ENCODE measurements at regions not wholly inside any gene's neighbourhood (a gene's known extent, or its start where the extent isn't known, plus 50 kb on each side); places are given as distances from the start of the nearest gene placed in this dataset.

DNA sequence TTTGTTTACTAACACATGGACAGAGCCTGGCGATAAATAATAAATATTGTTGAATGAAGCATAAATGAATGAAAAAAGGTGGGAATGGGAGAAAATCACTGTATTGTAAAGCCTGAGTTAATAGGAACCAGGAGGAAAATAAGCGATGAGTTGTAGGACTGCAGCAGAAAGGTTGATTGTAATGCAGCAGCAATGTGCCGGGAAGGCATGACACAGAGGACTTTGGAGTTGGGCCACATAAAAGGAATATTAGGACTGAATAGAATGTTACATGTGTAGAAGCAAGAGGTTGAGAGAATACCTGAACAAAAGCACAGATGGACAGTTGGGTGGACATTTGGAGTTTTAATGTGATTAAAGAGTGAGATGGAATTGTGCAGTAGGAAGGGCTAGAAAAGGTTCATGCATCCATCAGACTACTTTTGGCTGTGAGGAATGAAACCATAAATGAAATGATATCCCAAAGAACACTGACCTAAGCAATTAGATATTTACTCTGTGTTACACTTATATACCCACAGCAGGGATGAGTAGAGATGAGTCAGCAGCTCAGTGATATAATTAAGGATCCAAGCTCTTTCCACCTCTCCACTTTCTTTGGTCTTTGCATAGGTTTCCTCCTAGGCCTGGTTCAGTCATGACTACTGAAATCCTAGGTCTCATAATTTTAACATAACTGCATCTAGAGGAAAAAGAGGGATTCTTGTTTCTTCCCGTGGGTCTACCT, 55.4 kb downstream of the CCER1 start:
- ATAC-seq (ENCODE audit: low read depth in 2 of 2), result no peak
- Mint-ChIP-seq H3K36me3 (no peaks in the 10 kb centered on the region), H3K4me1 (no peaks in the 10 kb centered on the region)

DNA sequence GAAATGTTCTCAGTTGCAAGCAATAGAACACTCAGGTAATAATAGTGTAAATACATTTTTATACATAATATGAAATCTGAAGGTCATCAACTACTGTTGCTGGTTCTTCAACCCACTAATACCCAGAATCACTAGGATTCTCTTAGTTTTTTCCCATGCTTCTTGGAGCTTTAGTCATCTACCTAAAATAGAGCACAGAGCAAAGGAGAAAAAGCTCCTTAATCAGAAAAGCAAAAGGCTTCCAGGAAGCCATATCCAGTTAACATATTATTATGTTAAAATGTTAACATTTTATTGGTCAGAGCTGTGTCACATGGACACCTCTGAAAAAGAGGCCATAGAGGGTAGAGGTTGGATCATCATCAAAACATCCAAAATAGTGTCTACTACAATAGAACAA, 57.0 kb downstream of the CCER1 start:
- Histone ChIP-seq H3K4me1 (ENCODE audit: control insufficient read depth, insufficient read depth, low read length, poor library complexity, severe bottlenecking) (no peaks in the 10 kb centered on the region), H3K36me3 (ENCODE audit: control insufficient read depth, insufficient read depth, low read length) (no peaks in the 10 kb centered on the region), H3K4me3 (ENCODE audit: low read depth, low read length) (no peak overlapping the region), H3K27me3 (ENCODE audit: control insufficient read depth, insufficient read depth, low read length) (no peaks in the 10 kb centered on the region), H3K27ac (ENCODE audit: insufficient read depth, low read length, poor library complexity, severe bottlenecking) (no peak overlapping the region), H3K9me3 (ENCODE audit: control insufficient read depth in 2 of 2, low read length in 2 of 2) (no peaks in the 10 kb centered on the region)
- Mint-ChIP-seq H3K4me3 (no peak overlapping the region), H3K9me3 (no peaks in the 10 kb centered on the region), H3K4me1 (no peaks in the 10 kb centered on the region), H3K36me3 (no peaks in the 10 kb centered on the region), H3K27ac (no peak overlapping the region), H3K27me3 (no peaks in the 10 kb centered on the region)
- ATAC-seq (ENCODE audit: low read depth in 2 of 2), result no peak
- no peak for DNase-seq

More for the DNA sequence above, 55.4 kb downstream of the CCER1 start:
- H3K27ac Mint-ChIP-seq, result no peak overlapping the region
- no peaks in the 10 kb centered on the region for H3K4me1 ChIP-seq (ENCODE audit: control insufficient read depth, insufficient read depth, low read length, poor library complexity, severe bottlenecking)
- no peaks in the 10 kb centered on the region for H3K27me3 ChIP-seq (ENCODE audit: control insufficient read depth, insufficient read depth, low read length)
- H3K27me3 Mint-ChIP-seq, result no peaks in the 10 kb centered on the region
- H3K4me3 Mint-ChIP-seq, result no peak overlapping the region
- H3K36me3 ChIP-seq (ENCODE audit: control insufficient read depth, insufficient read depth, low read length), result no peaks in the 10 kb centered on the region
- H3K9me3 ChIP-seq (ENCODE audit: control insufficient read depth in 2 of 2, low read length in 2 of 2), result no peaks in the 10 kb centered on the region
- DNase-seq, result no peak
- H3K9me3 Mint-ChIP-seq, result no peaks in the 10 kb centered on the region
- no peak overlapping the region for H3K4me3 ChIP-seq (ENCODE audit: low read depth, low read length)
- no peak overlapping the region for H3K27ac ChIP-seq (ENCODE audit: insufficient read depth, low read length, poor library complexity, severe bottlenecking)

DNA sequence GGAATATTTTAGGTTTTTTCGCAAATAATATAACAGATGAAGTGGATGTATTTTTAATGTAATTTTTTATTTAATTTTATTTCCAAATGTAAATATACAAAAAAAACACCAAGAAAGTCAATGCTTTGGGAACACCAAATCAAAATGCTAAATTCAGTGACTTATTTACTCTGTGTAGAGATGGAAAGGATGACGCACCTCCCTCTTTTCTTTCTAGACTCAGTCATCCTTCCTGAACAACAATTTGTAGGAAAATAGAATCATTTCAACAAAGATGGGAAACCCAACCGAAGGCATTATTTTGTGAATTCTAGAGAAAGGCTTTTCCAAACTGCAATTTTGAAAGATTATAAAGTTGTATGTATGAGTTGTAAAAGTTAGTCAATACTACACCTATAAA, 57.7 kb downstream of the CCER1 start:
- Mint-ChIP-seq H3K9me3 (no peaks in the 10 kb centered on the region), H3K4me3 (no peak overlapping the region), H3K27ac (no peak overlapping the region), H3K36me3 (no peaks in the 10 kb centered on the region), H3K4me1 (no peaks in the 10 kb centered on the region), H3K27me3 (no peaks in the 10 kb centered on the region)
- Histone ChIP-seq H3K9me3 (ENCODE audit: control insufficient read depth in 2 of 2, low read length in 2 of 2) (no peaks in the 10 kb centered on the region), H3K36me3 (ENCODE audit: control insufficient read depth, insufficient read depth, low read length) (no peaks in the 10 kb centered on the region), H3K27me3 (ENCODE audit: control insufficient read depth, insufficient read depth, low read length) (no peaks in the 10 kb centered on the region), H3K4me1 (ENCODE audit: control insufficient read depth, insufficient read depth, low read length, poor library complexity, severe bottlenecking) (no peaks in the 10 kb centered on the region), H3K4me3 (ENCODE audit: low read depth, low read length) (no peak overlapping the region), H3K27ac (ENCODE audit: insufficient read depth, low read length, poor library complexity, severe bottlenecking) (no peak overlapping the region)
- DNase-seq (no peak), ATAC-seq (ENCODE audit: low read depth in 2 of 2) (no peak)

DNA sequence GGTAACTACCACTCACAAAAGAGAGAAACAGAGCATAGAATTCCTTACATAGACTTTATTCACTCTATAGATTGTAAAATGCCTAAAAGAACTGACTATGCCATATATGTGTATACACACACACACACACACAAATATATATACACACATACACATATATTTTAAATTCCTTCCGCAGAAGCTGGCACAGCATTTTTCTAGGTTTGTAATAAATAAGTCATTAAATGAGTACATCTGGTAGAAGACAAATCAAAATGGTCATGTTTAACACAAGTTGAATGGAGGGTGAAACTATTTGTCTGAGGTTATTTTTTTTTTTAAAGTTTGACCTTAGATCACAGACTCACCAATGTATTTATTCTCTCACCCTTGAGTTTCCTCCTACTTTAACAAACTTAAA, 58.2 kb downstream of the CCER1 start:
- DNase-seq (no peak), ATAC-seq (ENCODE audit: low read depth in 2 of 2) (no peak)
- H3K27ac ChIP-seq (ENCODE audit: insufficient read depth, low read length, poor library complexity, severe bottlenecking), result no peak overlapping the region
- no peaks in the 10 kb centered on the region for H3K9me3 Mint-ChIP-seq
- H3K4me3 ChIP-seq (ENCODE audit: low read depth, low read length), result no peak overlapping the region
- H3K4me1 Mint-ChIP-seq, result no peaks in the 10 kb centered on the region
- no peak overlapping the region for H3K4me3 Mint-ChIP-seq
- H3K4me1 ChIP-seq (ENCODE audit: control insufficient read depth, insufficient read depth, low read length, poor library complexity, severe bottlenecking), result no peaks in the 10 kb centered on the region
- no peaks in the 10 kb centered on the region for H3K36me3 ChIP-seq (ENCODE audit: control insufficient read depth, insufficient read depth, low read length)
- H3K27ac Mint-ChIP-seq, result no peak overlapping the region
- no peaks in the 10 kb centered on the region for H3K27me3 ChIP-seq (ENCODE audit: control insufficient read depth, insufficient read depth, low read length)
- no peaks in the 10 kb centered on the region for H3K36me3 Mint-ChIP-seq
- no peaks in the 10 kb centered on the region for H3K9me3 ChIP-seq (ENCODE audit: control insufficient read depth in 2 of 2, low read length in 2 of 2)
- no peaks in the 10 kb centered on the region for H3K27me3 Mint-ChIP-seq

DNA sequence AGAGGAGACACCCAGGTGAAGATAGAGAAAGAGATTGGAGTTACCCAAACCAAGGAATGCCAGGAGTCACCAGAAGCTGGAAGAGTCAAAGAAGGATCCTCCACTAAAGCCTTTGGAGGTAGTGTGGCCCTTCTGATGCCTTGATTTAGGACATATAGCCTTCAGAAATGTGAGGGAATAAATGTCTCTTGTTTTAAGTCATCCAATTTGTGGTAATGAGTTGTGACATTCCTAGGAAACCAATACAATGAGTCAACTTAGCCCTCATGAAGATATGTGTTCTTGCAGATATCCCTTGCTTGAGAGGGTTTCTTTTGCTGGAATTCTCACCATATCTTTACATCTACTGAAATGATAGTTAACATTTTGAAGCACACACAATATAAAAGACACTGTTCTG, 58.8 kb downstream of the CCER1 start:
- Histone ChIP-seq H3K4me1 (ENCODE audit: control insufficient read depth, insufficient read depth, low read length, poor library complexity, severe bottlenecking) (no peaks in the 10 kb centered on the region), H3K4me3 (ENCODE audit: low read depth, low read length) (no peak overlapping the region), H3K9me3 (ENCODE audit: control insufficient read depth in 2 of 2, low read length in 2 of 2) (no peaks in the 10 kb centered on the region), H3K27ac (ENCODE audit: insufficient read depth, low read length, poor library complexity, severe bottlenecking) (no peak overlapping the region), H3K27me3 (ENCODE audit: control insufficient read depth, insufficient read depth, low read length) (no peaks in the 10 kb centered on the region), H3K36me3 (ENCODE audit: control insufficient read depth, insufficient read depth, low read length) (no peaks in the 10 kb centered on the region)
- ATAC-seq (ENCODE audit: low read depth in 2 of 2), result no peak
- no peaks in the 10 kb centered on the region for H3K36me3 Mint-ChIP-seq
- no peak for DNase-seq
- no peak overlapping the region for H3K27ac Mint-ChIP-seq
- no peak overlapping the region for H3K4me3 Mint-ChIP-seq
- H3K27me3 Mint-ChIP-seq, result no peaks in the 10 kb centered on the region
- H3K4me1 Mint-ChIP-seq, result no peaks in the 10 kb centered on the region
- peaks cover 0 to 2% (median 0%) of the 10 kb centered on the region in 7 donors for H3K9me3 Mint-ChIP-seq

DNA sequence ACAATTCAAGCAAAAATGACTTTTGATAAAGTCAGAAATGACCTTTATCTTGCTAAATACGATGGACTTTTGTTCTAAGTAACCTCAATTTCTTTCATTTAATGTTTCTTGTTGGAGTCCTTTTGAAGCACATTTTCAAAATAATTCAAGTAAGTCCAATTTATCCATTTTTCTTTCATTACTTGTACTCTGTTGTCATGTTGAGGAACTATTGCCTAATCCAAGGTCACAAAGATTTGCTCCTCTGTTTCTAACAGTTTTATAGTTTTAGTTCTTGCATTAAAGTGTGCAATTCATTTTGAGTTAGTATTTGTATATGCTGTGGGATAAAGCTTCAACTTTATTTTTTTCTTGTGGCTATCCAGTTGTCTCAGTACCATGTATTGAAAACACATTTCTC, 66.7 kb downstream of the CCER1 start:
- Mint-ChIP-seq H3K4me1 (no peaks in the 10 kb centered on the region), H3K4me3 (no peak overlapping the region), H3K36me3 (no peaks in the 10 kb centered on the region), H3K27me3 (no peaks in the 10 kb centered on the region), H3K9me3 (peaks cover 0 to 5% (median 0%) of the 10 kb centered on the region in 7 donors), H3K27ac (no peak overlapping the region)
- Histone ChIP-seq H3K4me3 (ENCODE audit: low read depth, low read length) (no peak overlapping the region), H3K4me1 (ENCODE audit: control insufficient read depth, insufficient read depth, low read length, poor library complexity, severe bottlenecking) (no peaks in the 10 kb centered on the region), H3K36me3 (ENCODE audit: control insufficient read depth, insufficient read depth, low read length) (no peaks in the 10 kb centered on the region), H3K9me3 (ENCODE audit: control insufficient read depth in 2 of 2, low read length in 2 of 2) (no peaks in the 10 kb centered on the region), H3K27me3 (ENCODE audit: control insufficient read depth, insufficient read depth, low read length) (no peaks in the 10 kb centered on the region), H3K27ac (ENCODE audit: insufficient read depth, low read length, poor library complexity, severe bottlenecking) (no peak overlapping the region)
- no peak for DNase-seq
- ATAC-seq (ENCODE audit: low read depth in 2 of 2), result no peak

DNA sequence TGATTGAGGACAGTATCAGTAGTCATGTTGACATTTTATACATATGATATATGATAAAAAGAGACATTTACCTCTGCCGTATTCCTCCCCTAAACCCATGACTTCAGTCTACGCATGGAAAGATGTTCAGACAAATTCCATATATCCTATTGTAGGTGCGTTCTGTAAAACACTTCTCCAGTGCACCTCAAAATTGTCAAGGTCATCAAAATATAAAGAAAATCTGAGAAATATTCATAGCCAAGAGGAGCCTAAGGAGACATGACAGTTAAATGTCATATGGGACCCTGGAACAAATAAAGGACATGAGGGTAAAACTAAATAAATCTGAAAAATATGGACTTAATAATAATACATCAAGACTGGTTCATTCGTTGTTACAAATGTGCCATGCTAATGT, 71.5 kb downstream of the CCER1 start:
- H3K9me3 Mint-ChIP-seq, result peaks cover 0 to 4% (median 0%) of the 10 kb centered on the region in 7 donors
- H3K27ac ChIP-seq (ENCODE audit: insufficient read depth, low read length, poor library complexity, severe bottlenecking), result no peak overlapping the region
- DNase-seq, result no peak
- H3K27me3 Mint-ChIP-seq, result no peaks in the 10 kb centered on the region
- H3K27ac Mint-ChIP-seq, result no peak overlapping the region
- H3K9me3 ChIP-seq (ENCODE audit: control insufficient read depth in 2 of 2, low read length in 2 of 2), result no peaks in the 10 kb centered on the region
- H3K27me3 ChIP-seq (ENCODE audit: control insufficient read depth, insufficient read depth, low read length), result no peaks in the 10 kb centered on the region
- no peaks in the 10 kb centered on the region for H3K36me3 Mint-ChIP-seq
- H3K4me3 Mint-ChIP-seq, result no peak overlapping the region
- H3K36me3 ChIP-seq (ENCODE audit: control insufficient read depth, insufficient read depth, low read length), result no peaks in the 10 kb centered on the region
- H3K4me1 Mint-ChIP-seq, result no peaks in the 10 kb centered on the region
- H3K4me3 ChIP-seq (ENCODE audit: low read depth, low read length), result no peak overlapping the region
- no peak for ATAC-seq (ENCODE audit: low read depth in 2 of 2)
- no peaks in the 10 kb centered on the region for H3K4me1 ChIP-seq (ENCODE audit: control insufficient read depth, insufficient read depth, low read length, poor library complexity, severe bottlenecking)

DNA sequence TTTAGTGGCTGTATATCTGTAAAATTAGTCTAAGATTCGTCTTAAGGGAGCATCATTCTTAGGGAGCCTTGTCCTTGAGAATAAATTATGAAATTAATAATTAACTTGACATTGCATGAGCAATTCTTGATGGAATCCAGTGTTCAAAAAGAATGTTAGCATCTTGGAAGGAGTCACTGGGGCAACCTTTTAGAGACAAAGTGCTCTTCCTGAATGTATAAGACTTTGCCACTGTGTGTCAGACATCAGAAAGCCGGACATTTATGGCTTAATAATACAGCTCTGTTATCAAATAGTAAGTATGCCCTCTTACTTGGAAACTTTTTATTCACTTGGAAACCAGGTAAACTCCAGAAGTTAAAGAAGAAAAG, 83.3 kb downstream of the CCER1 start:
- no peaks in the 10 kb centered on the region for H3K4me1 Mint-ChIP-seq
- no peak overlapping the region for H3K4me3 ChIP-seq (ENCODE audit: low read depth, low read length)
- DNase-seq (no peak), ATAC-seq (ENCODE audit: low read depth in 2 of 2) (no peak)
- H3K9me3 Mint-ChIP-seq, result peaks cover 0 to 2% (median 0%) of the 10 kb centered on the region in 7 donors
- H3K36me3 ChIP-seq (ENCODE audit: control insufficient read depth, insufficient read depth, low read length), result no peaks in the 10 kb centered on the region
- no peaks in the 10 kb centered on the region for H3K4me1 ChIP-seq (ENCODE audit: control insufficient read depth, insufficient read depth, low read length, poor library complexity, severe bottlenecking)
- H3K9me3 ChIP-seq (ENCODE audit: control insufficient read depth in 2 of 2, low read length in 2 of 2), result no peaks in the 10 kb centered on the region
- no peaks in the 10 kb centered on the region for H3K36me3 Mint-ChIP-seq
- H3K27ac ChIP-seq (ENCODE audit: insufficient read depth, low read length, poor library complexity, severe bottlenecking), result no peak overlapping the region
- H3K27me3 Mint-ChIP-seq, result no peaks in the 10 kb centered on the region
- no peak overlapping the region for H3K27ac Mint-ChIP-seq
- no peak overlapping the region for H3K4me3 Mint-ChIP-seq
- H3K27me3 ChIP-seq (ENCODE audit: control insufficient read depth, insufficient read depth, low read length), result no peaks in the 10 kb centered on the region

Data from CD4-positive, CD25-positive, alpha-beta regulatory T cell (primary cell).